Kidney (tissue), 13 donors: ENCODE measurements at regions not wholly inside any gene's neighbourhood (a gene's known extent, or its start where the extent isn't known, plus 50 kb on each side); places are given as distances from the start of the nearest gene placed in this dataset.

ENCODE experiments used
- DNase-seq, 5 donors: peaks; one replicate each; pipeline ENCODE4 v3.0.0-alpha.2; 2013 to 2020
- FAIRE-seq: peaks from 2 replicates; lab custom pipeline; 2012; peaks lifted over from hg19 to GRCh38; lab: Jason Lieb, UNC
- H3K27ac ChIP-seq, 2 donors: one replicate each; pipeline ENCODE4 v1.7.0; 2013; ENCODE audit warnings: low read depth in 2 of 2, low read length in 2 of 2, inconsistent platforms in 1 of 2
- H3K27me3 ChIP-seq: one replicate; pipeline ENCODE4 v1.7.1; 2013; ENCODE audit warnings: low read length, inconsistent platforms; ENCODE audit not compliant: control insufficient read depth, insufficient read depth
- H3K36me3 ChIP-seq, 3 donors: one replicate each; pipeline versions ENCODE4 v1.7.0 to v1.7.1; 2013; ENCODE audit warnings: low read length in 3 of 3, control low read depth in 1 of 3, inconsistent platforms in 1 of 3; ENCODE audit not compliant: insufficient read depth in 3 of 3, control insufficient read depth in 2 of 3
- H3K4me1 ChIP-seq, 3 donors: one replicate each; pipeline versions ENCODE4 v1.7.0 to v1.7.1; 2013; ENCODE audit warnings: low read length in 3 of 3, inconsistent platforms in 1 of 3, low read depth in 1 of 3; ENCODE audit not compliant: control insufficient read depth in 2 of 3, insufficient read depth in 2 of 3
- H3K4me3 ChIP-seq, 3 donors: one replicate each; pipeline versions ENCODE4 v1.7.0 to v1.8.1; 2013; ENCODE audit warnings: low read length in 3 of 3, control low read depth in 1 of 3, inconsistent platforms in 1 of 3
- H3K9ac ChIP-seq, 3 donors: one replicate each; pipeline versions ENCODE4 v1.7.0 to v1.7.1; 2013; ENCODE audit warnings: low read length in 3 of 3, control low read depth in 1 of 3, inconsistent platforms in 1 of 3
- H3K9me3 ChIP-seq, 3 donors: one replicate each; pipeline versions ENCODE4 v1.7.0 to v1.7.1; 2013; ENCODE audit warnings: low read length in 3 of 3, control low read depth in 1 of 3, inconsistent platforms in 1 of 3; ENCODE audit not compliant: control insufficient read depth in 2 of 3, insufficient read depth in 1 of 3
- CTCF ChIP-seq: IDR thresholded peaks from 3 replicates; pipeline ENCODE4 v1.5.1; 2012; ENCODE audit warnings: mild to moderate bottlenecking, moderate library complexity, borderline replicate concordance; ENCODE audit not compliant: insufficient read depth; ENCODE audit errors: extremely low read depth
- intact Hi-C: fragments of 100-400 bp; cut with DNase I; formaldehyde crosslinking; loops from one replicate; pipeline ENCODE4 v1.11.1; 2022
- donor health status: control.
- donor health status: control.
- donor health status: control.
- donor health status: control.
- donor health status: control.
- donor health status: DM: yes; HTN: yes; CAD: no.
- donor health status: Normal renal cell carcinoma (clear cell type).

- FAIRE-seq (no peak), DNase-seq (no peak)
- H3K4me3 ChIP-seq, result no peak overlapping the region
- no peaks in the 10 kb centered on the region for H3K4me1 ChIP-seq
- H3K9ac ChIP-seq, result no peak overlapping the region
- TF ChIP-seq CTCF, result no peak
- no peaks in the 10 kb centered on the region for H3K9me3 ChIP-seq
- intact Hi-C loops, result no loop called here
- H3K36me3 ChIP-seq, result no peaks in the 10 kb centered on the region
- H3K27me3 ChIP-seq, result no peaks in the 10 kb centered on the region
- H3K27ac ChIP-seq, result no peak overlapping the region
Measured at GRCh38 chr2:236922061-236922460, 163.6 kb upstream of the COPS8 start.

GRCh38 chr2:236928380-236929037, 157.2 kb upstream of the COPS8 start:
- TF ChIP-seq CTCF, result no peak
- Histone ChIP-seq H3K4me1 (peaks cover 0 to 2% (median 0%) of the 10 kb centered on the region in 3 donors), H3K9me3 (no peaks in the 10 kb centered on the region), H3K9ac (peak overlapping the region in 1 of 3 donors; percentile 25), H3K27ac (no peak overlapping the region), H3K36me3 (no peaks in the 10 kb centered on the region), H3K4me3 (peak overlapping the region; percentile 34 to 75 (median 54)), H3K27me3 (no peaks in the 10 kb centered on the region)
- intact Hi-C loops, result no loop called here
- peak in 1 of 5 donors; percentile 30 for DNase-seq
- no peak for FAIRE-seq

- Histone ChIP-seq H3K9me3 (no peaks in the 10 kb centered on the region), H3K4me1 (peaks cover 0 to 2% (median 0%) of the 10 kb centered on the region in 3 donors), H3K27me3 (no peaks in the 10 kb centered on the region), H3K4me3 (no peak overlapping the region), H3K36me3 (no peaks in the 10 kb centered on the region), H3K9ac (no peak overlapping the region), H3K27ac (no peak overlapping the region)
- intact Hi-C loops, result no loop called here
- FAIRE-seq (no peak), DNase-seq (peak in 3 of 5 donors; percentile 9 to 61 (median 55))
- TF ChIP-seq CTCF, result no peak
Measured at GRCh38 chr2:236932831-236933361, 152.8 kb upstream of the COPS8 start.

GRCh38 chr2:236934166-236934565, 151.5 kb upstream of the COPS8 start:
- no peak for TF ChIP-seq CTCF
- Histone ChIP-seq H3K4me3 (no peak overlapping the region), H3K27ac (no peak overlapping the region), H3K36me3 (no peaks in the 10 kb centered on the region), H3K4me1 (no peaks in the 10 kb centered on the region), H3K9me3 (no peaks in the 10 kb centered on the region), H3K27me3 (no peaks in the 10 kb centered on the region), H3K9ac (no peak overlapping the region)
- DNase-seq, result no peak
- no peak for FAIRE-seq
- intact Hi-C loops, result no loop called here
